WTC11 (cell line): ENCODE measurements at regions not wholly inside any gene's neighbourhood (a gene's known extent, or its start where the extent isn't known, plus 50 kb on each side); places are given as distances from the start of the nearest gene placed in this dataset.

Source experiments
- ATAC-seq: fragments of 200-7000 bp; cut with Tn5 transposase; 2 replicates; pipeline ENCODE4 v1.10.0; 2021; ENCODE audit warnings: mild to moderate bottlenecking, moderate library complexity
- CTCF ChIA-PET: fragments of 300-600 bp; sonication (Branson Sonifier 250); formaldehyde crosslinking; loops from one replicate; lab custom pipeline; 2021; ENCODE audit warnings: antibody characterized with exemption; lab: Charles Lee
- POLR2A ChIA-PET: fragments of 350-600 bp; sonication (Branson Sonifier 250); formaldehyde crosslinking; loops from one replicate; lab custom pipeline; 2021; ENCODE audit warnings: antibody characterized with exemption; lab: Charles Lee
- DNase-seq: peaks from one replicate; pipeline ENCODE4 v3.0.0; 2021; ENCODE audit warnings: low spot score
- H3K27ac Mint-ChIP-seq: 2 replicates; pipeline ENCODE4 v1.8.0; 2021; ENCODE audit warnings: mixed read lengths
- H3K27me3 Mint-ChIP-seq: 2 replicates; pipeline ENCODE4 v1.8.0; 2021; ENCODE audit warnings: low read depth, mild to moderate bottlenecking, moderate library complexity, mixed read lengths
- H3K36me3 Mint-ChIP-seq: 2 replicates; pipeline ENCODE4 v1.8.0; 2021; ENCODE audit warnings: mixed read lengths
- H3K4me1 Mint-ChIP-seq: 2 replicates; pipeline ENCODE4 v1.8.0; 2022; ENCODE audit warnings: mixed read lengths
- H3K4me3 Mint-ChIP-seq: 2 replicates; pipeline ENCODE4 v1.8.0; 2021; ENCODE audit warnings: mild to moderate bottlenecking, moderate library complexity, mixed read lengths
- H3K9me3 Mint-ChIP-seq: 2 replicates; pipeline ENCODE4 v1.8.0; 2021; ENCODE audit warnings: mixed read lengths
- CBFB ChIP-seq: sonication (generic); formaldehyde crosslinking; IDR thresholded peaks from 2 replicates; pipeline ENCODE4 v1.8.1; 2022; ENCODE audit warnings: mild to moderate bottlenecking, low read depth, missing genetic modification reagents
- CREB1 ChIP-seq: sonication (generic); formaldehyde crosslinking; IDR thresholded peaks from 2 replicates; pipeline ENCODE4 v1.8.0; 2023; ENCODE audit warnings: mild to moderate bottlenecking, missing genetic modification reagents
- EMX1 ChIP-seq: fragments of 250-450 bp; sonication (Bioruptor Pico); IDR thresholded peaks from 2 replicates; pipeline ENCODE4 v1.8.0; 2021; ENCODE audit warnings: mild to moderate bottlenecking
- ERG ChIP-seq: fragments of 250-450 bp; sonication (Bioruptor Pico); IDR thresholded peaks from 2 replicates; pipeline ENCODE4 v1.8.0; 2021; ENCODE audit warnings: mild to moderate bottlenecking
- FOXK1 ChIP-seq: sonication (generic); formaldehyde crosslinking; IDR thresholded peaks from 2 replicates; pipeline ENCODE4 v1.8.0; 2022; ENCODE audit warnings: mild to moderate bottlenecking, moderate library complexity, missing genetic modification reagents
- HMGA2 ChIP-seq: fragments of 250-450 bp; sonication (Bioruptor Pico); IDR thresholded peaks from 2 replicates; pipeline ENCODE4 v1.4.0; 2021; ENCODE audit warnings: mild to moderate bottlenecking, moderate library complexity
- JAZF1 ChIP-seq: fragments of 250-450 bp; sonication (Bioruptor Pico); IDR thresholded peaks from 2 replicates; pipeline ENCODE4 v1.9.0; 2021; ENCODE audit warnings: moderate library complexity, mild to moderate bottlenecking, inconsistent platforms
- NFYB ChIP-seq: sonication (generic); formaldehyde crosslinking; conservative IDR thresholded peaks from 2 replicates; pipeline ENCODE4 v1.8.0; 2022; ENCODE audit warnings: low read depth, missing genetic modification reagents
- NR2C2 ChIP-seq: sonication (generic); formaldehyde crosslinking; IDR thresholded peaks from 2 replicates; pipeline ENCODE4 v1.8.0; 2022; ENCODE audit warnings: mild to moderate bottlenecking, missing genetic modification reagents
- SMAD3 ChIP-seq: sonication (generic); formaldehyde crosslinking; IDR thresholded peaks from 2 replicates; pipeline ENCODE4 v1.8.0; 2022; ENCODE audit warnings: missing genetic modification reagents, mild to moderate bottlenecking, borderline replicate concordance
- TCF7 ChIP-seq: sonication (generic); formaldehyde crosslinking; IDR thresholded peaks from 2 replicates; pipeline ENCODE4 v1.8.0; 2022; ENCODE audit warnings: mild to moderate bottlenecking, low read depth, missing genetic modification reagents, moderate library complexity
- TEAD1 ChIP-seq: sonication (generic); formaldehyde crosslinking; IDR thresholded peaks from 2 replicates; pipeline ENCODE4 v1.8.0; 2022; ENCODE audit warnings: mild to moderate bottlenecking, missing genetic modification reagents
- TEAD4 ChIP-seq: sonication (generic); formaldehyde crosslinking; IDR thresholded peaks from 2 replicates; pipeline ENCODE4 v1.8.0; 2022; ENCODE audit warnings: mild to moderate bottlenecking, missing genetic modification reagents
- ZNF121 ChIP-seq: sonication (generic); formaldehyde crosslinking; IDR thresholded peaks from 2 replicates; pipeline ENCODE4 v1.8.0; 2023; ENCODE audit warnings: missing genetic modification reagents
- ZNF317 ChIP-seq: sonication (generic); formaldehyde crosslinking; IDR thresholded peaks from 2 replicates; pipeline ENCODE4 v1.8.1; 2023; ENCODE audit warnings: low read depth, mild to moderate bottlenecking, moderate library complexity, missing genetic modification reagents, borderline replicate concordance
- ZNF396 ChIP-seq: fragments of 250-450 bp; sonication (Bioruptor Pico); IDR thresholded peaks from 2 replicates; pipeline ENCODE4 v1.8.0; 2021; ENCODE audit warnings: mild to moderate bottlenecking, moderate library complexity, borderline replicate concordance
- ZNF416 ChIP-seq: fragments of 250-450 bp; sonication (Bioruptor Pico); IDR thresholded peaks from 2 replicates; pipeline ENCODE4 v1.9.0; 2021; ENCODE audit warnings: mild to moderate bottlenecking, inconsistent platforms
- TF ChIP-seq, protein P1 (sequence below): sonication (generic); formaldehyde crosslinking; IDR thresholded peaks from 2 replicates; pipeline ENCODE4 v1.8.1; 2022; ENCODE audit warnings: mild to moderate bottlenecking, missing genetic modification reagents, moderate library complexity, borderline replicate concordance
- TF ChIP-seq, protein P2 (sequence below): sonication (generic); formaldehyde crosslinking; IDR thresholded peaks from 2 replicates; pipeline ENCODE4 v1.8.1; 2022; ENCODE audit warnings: missing genetic modification reagents, borderline replicate concordance
- TF ChIP-seq, protein P3 (sequence below): sonication (generic); formaldehyde crosslinking; IDR thresholded peaks from 2 replicates; pipeline ENCODE4 v1.8.0; 2022; ENCODE audit warnings: mild to moderate bottlenecking, missing genetic modification reagents
- TF ChIP-seq, protein P4 (sequence below): fragments of 200-600 bp; IDR thresholded peaks from 2 replicates; pipeline ENCODE4 v1.8.0; 2022; ENCODE audit warnings: antibody characterized with exemption
- TF ChIP-seq, protein P5 (sequence below): sonication (generic); formaldehyde crosslinking; IDR thresholded peaks from 2 replicates; pipeline ENCODE4 v1.8.0; 2022; ENCODE audit warnings: mild to moderate bottlenecking, missing genetic modification reagents

GRCh38 chr10:9863559-9864121, 1154.0 kb upstream of the CELF2 start:
- Mint-ChIP-seq H3K36me3 (peaks cover 3% of the 10 kb centered on the region; the same call in 1 of the 2 replicates), H3K9me3 (peaks cover 13% of the 10 kb centered on the region), H3K27me3 (no peaks in the 10 kb centered on the region), H3K4me3 (no peak overlapping the region), H3K4me1 (no peaks in the 10 kb centered on the region), H3K27ac (no peak overlapping the region)
- ChIA-PET POLR2A (no interaction called here), CTCF (interaction anchor here (0.8 to 1.6 kb wide), 3 partner anchors 255 to 521 kb away, joined by 4 to 6 read pairs (median 5); no protein-coding TSS in a partner anchor)
- ATAC-seq (no peak), DNase-seq (no peak)
- TF ChIP-seq NR2C2 (CRISPR knock-in tag), result no peak
- no peak for TF ChIP-seq NFYB (CRISPR knock-in tag)
- TF ChIP-seq, protein P1, sequence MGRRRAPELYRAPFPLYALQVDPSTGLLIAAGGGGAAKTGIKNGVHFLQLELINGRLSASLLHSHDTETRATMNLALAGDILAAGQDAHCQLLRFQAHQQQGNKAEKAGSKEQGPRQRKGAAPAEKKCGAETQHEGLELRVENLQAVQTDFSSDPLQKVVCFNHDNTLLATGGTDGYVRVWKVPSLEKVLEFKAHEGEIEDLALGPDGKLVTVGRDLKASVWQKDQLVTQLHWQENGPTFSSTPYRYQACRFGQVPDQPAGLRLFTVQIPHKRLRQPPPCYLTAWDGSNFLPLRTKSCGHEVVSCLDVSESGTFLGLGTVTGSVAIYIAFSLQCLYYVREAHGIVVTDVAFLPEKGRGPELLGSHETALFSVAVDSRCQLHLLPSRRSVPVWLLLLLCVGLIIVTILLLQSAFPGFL (CRISPR knock-in tag), result no peak
- TF ChIP-seq TEAD1 (CRISPR knock-in tag), result no peak
- no peak for TF ChIP-seq TCF7 (CRISPR knock-in tag)
- no peak for TF ChIP-seq TEAD4 (CRISPR knock-in tag)
- no peak for TF ChIP-seq ZNF396 (CRISPR knock-in tag)
- TF ChIP-seq EMX1 (CRISPR knock-in tag), result no peak
- no peak for TF ChIP-seq CBFB (CRISPR knock-in tag)
- no peak for TF ChIP-seq ZNF121 (CRISPR knock-in tag)
- no peak for TF ChIP-seq HMGA2 (CRISPR knock-in tag)
- no peak for TF ChIP-seq ZNF317 (CRISPR knock-in tag)
- TF ChIP-seq, protein P2, sequence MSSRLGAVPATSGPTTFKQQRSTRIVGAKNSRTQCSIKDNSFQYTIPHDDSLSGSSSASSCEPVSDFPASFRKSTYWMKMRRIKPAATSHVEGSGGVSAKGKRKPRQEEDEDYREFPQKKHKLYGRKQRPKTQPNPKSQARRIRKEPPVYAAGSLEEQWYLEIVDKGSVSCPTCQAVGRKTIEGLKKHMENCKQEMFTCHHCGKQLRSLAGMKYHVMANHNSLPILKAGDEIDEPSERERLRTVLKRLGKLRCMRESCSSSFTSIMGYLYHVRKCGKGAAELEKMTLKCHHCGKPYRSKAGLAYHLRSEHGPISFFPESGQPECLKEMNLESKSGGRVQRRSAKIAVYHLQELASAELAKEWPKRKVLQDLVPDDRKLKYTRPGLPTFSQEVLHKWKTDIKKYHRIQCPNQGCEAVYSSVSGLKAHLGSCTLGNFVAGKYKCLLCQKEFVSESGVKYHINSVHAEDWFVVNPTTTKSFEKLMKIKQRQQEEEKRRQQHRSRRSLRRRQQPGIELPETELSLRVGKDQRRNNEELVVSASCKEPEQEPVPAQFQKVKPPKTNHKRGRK (CRISPR knock-in tag), result no peak

DNA sequence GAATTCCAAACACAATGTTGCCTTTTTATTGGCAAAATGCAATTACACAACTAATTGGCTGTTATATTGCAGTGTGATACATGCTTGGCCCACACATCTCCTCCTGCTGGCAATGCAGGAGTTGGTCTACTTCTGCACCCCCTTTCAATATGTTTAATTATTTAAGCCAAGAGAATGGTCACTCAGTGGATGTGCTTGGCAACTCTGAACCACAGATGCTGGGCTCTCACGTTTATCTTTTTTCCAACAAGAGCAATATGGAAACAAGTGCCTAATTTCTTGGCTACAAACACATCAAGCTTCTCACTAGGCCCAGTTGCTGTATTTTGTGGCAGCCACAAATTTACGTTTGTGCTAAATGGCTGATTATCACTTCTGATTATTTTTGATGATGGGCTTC, 1149.2 kb upstream of the CELF2 start:
- Mint-ChIP-seq H3K27ac (no peak overlapping the region), H3K9me3 (no peaks in the 10 kb centered on the region), H3K27me3 (no peaks in the 10 kb centered on the region), H3K36me3 (no peaks in the 10 kb centered on the region), H3K4me3 (no peak overlapping the region), H3K4me1 (no peaks in the 10 kb centered on the region)
- CTCF ChIA-PET, result no interaction called here
- ATAC-seq (no peak), DNase-seq (no peak)
- POLR2A ChIA-PET, result no interaction called here
- TF ChIP-seq ERG (CRISPR knock-in tag) (no peak), JAZF1 (CRISPR knock-in tag) (no peak), ZNF416 (no peak), CREB1 (CRISPR knock-in tag) (no peak), FOXK1 (CRISPR knock-in tag) (no peak), EMX1 (CRISPR knock-in tag) (no peak), SMAD3 (CRISPR knock-in tag) (no peak), TCF7 (CRISPR knock-in tag) (no peak)
- TF ChIP-seq, protein P2 (CRISPR knock-in tag), result no peak
- TF ChIP-seq, protein P3, sequence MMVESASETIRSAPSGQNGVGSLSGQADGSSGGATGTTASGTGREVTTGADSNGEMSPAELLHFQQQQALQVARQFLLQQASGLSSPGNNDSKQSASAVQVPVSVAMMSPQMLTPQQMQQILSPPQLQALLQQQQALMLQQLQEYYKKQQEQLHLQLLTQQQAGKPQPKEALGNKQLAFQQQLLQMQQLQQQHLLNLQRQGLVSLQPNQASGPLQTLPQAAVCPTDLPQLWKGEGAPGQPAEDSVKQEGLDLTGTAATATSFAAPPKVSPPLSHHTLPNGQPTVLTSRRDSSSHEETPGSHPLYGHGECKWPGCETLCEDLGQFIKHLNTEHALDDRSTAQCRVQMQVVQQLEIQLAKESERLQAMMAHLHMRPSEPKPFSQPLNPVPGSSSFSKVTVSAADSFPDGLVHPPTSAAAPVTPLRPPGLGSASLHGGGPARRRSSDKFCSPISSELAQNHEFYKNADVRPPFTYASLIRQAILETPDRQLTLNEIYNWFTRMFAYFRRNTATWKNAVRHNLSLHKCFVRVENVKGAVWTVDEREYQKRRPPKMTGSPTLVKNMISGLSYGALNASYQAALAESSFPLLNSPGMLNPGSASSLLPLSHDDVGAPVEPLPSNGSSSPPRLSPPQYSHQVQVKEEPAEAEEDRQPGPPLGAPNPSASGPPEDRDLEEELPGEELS (CRISPR knock-in tag), result no peak
- TF ChIP-seq, protein P4, sequence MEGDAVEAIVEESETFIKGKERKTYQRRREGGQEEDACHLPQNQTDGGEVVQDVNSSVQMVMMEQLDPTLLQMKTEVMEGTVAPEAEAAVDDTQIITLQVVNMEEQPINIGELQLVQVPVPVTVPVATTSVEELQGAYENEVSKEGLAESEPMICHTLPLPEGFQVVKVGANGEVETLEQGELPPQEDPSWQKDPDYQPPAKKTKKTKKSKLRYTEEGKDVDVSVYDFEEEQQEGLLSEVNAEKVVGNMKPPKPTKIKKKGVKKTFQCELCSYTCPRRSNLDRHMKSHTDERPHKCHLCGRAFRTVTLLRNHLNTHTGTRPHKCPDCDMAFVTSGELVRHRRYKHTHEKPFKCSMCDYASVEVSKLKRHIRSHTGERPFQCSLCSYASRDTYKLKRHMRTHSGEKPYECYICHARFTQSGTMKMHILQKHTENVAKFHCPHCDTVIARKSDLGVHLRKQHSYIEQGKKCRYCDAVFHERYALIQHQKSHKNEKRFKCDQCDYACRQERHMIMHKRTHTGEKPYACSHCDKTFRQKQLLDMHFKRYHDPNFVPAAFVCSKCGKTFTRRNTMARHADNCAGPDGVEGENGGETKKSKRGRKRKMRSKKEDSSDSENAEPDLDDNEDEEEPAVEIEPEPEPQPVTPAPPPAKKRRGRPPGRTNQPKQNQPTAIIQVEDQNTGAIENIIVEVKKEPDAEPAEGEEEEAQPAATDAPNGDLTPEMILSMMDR, result no peak
- TF ChIP-seq, protein P5, sequence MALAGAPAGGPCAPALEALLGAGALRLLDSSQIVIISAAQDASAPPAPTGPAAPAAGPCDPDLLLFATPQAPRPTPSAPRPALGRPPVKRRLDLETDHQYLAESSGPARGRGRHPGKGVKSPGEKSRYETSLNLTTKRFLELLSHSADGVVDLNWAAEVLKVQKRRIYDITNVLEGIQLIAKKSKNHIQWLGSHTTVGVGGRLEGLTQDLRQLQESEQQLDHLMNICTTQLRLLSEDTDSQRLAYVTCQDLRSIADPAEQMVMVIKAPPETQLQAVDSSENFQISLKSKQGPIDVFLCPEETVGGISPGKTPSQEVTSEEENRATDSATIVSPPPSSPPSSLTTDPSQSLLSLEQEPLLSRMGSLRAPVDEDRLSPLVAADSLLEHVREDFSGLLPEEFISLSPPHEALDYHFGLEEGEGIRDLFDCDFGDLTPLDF (CRISPR knock-in tag), result no peak
